K562 (cell line): ENCODE measurements at regions not wholly inside any gene's neighbourhood (a gene's known extent, or its start where the extent isn't known, plus 50 kb on each side); places are given as distances from the start of the nearest gene placed in this dataset.
A peak's percentile ranks its signal among the peaks of the same experiment; 100 is the strongest.

ENCODE experiments used
- CBX3 ChIP-seq, 2 experiments: IDR thresholded peaks; 1 replicate in 1 of 2; 2 replicates in 1 of 2; pipeline ENCODE4 v1.6.1; 2012; ENCODE audit warnings: inconsistent platforms in 2 of 2, low read length in 2 of 2, borderline replicate concordance in 1 of 2, control low read depth in 1 of 2
- CCAR2 ChIP-seq: fragments of 200-400 bp; formaldehyde crosslinking; IDR thresholded peaks from 2 replicates; pipeline ENCODE4 v1.6.1; 2017; ENCODE audit warnings: mild to moderate bottlenecking, low read depth, low read length
- HNRNPLL ChIP-seq: fragments of 200-400 bp; formaldehyde crosslinking; IDR thresholded peaks from 2 replicates; pipeline ENCODE4 v1.6.1; 2017; ENCODE audit warnings: low read length, low read depth, mild to moderate bottlenecking; ENCODE audit not compliant: poor library complexity, severe bottlenecking
- JUN ChIP-seq, 2 experiments: sonication (generic) in 1 of 2; formaldehyde crosslinking in 1 of 2; IDR thresholded peaks; 2 replicates each; pipeline versions ENCODE4 v1.6.1 to v1.8.0; 2012 to 2022; ENCODE audit warnings: borderline replicate concordance in 2 of 2, mild to moderate bottlenecking in 2 of 2, improper control_type of control experiment in 1 of 2, low read depth in 1 of 2, low read length in 1 of 2, missing genetic modification reagents in 1 of 2
- L3MBTL2 ChIP-seq: fragments of 450-650 bp; IDR thresholded peaks from 2 replicates; pipeline ENCODE4 v1.6.1; 2016; ENCODE audit warnings: mild to moderate bottlenecking, moderate library complexity
- NFE2 ChIP-seq: IDR thresholded peaks from 2 replicates; pipeline ENCODE4 v1.6.1; 2014; ENCODE audit warnings: antibody characterized with exemption, low read depth
- RHOXF2B ChIP-seq: fragments of 250-450 bp; sonication (Bioruptor Pico); conservative IDR thresholded peaks from 2 replicates; pipeline ENCODE4 v1.5.1; 2021
- SIN3B ChIP-seq: fragments of 450-650 bp; IDR thresholded peaks from 2 replicates; pipeline ENCODE4 v1.6.1; 2017; ENCODE audit warnings: low read depth, mild to moderate bottlenecking, moderate library complexity
- U2AF2 ChIP-seq: fragments of 200-400 bp; formaldehyde crosslinking; optimal IDR thresholded peaks from 2 replicates; pipeline ENCODE3; 2017; ENCODE audit warnings: low read depth, mild to moderate bottlenecking, low read length
- ZNF165 ChIP-seq: fragments of 250-450 bp; sonication (Bioruptor Pico); IDR thresholded peaks from 2 replicates; pipeline ENCODE4 v1.4.0; 2020; ENCODE audit warnings: borderline replicate concordance
- ZNF354B ChIP-seq: fragments of 250-450 bp; sonication (Bioruptor Pico); IDR thresholded peaks from 2 replicates; pipeline ENCODE4 v1.4.0; 2020
- ZNF551 ChIP-seq: fragments of 250-450 bp; sonication (Bioruptor Pico); IDR thresholded peaks from 2 replicates; pipeline ENCODE4 v1.5.0; 2021; ENCODE audit warnings: mild to moderate bottlenecking, moderate library complexity
- TF ChIP-seq, protein P1 (sequence below), 3 experiments: fragments of 200-800 bp in 1 of 3; fragments of 250-450 bp in 1 of 3; fragments of 450-650 bp in 1 of 3; sonication (Bioruptor Pico) in 1 of 3; sonication (Bioruptor generic) in 1 of 3; formaldehyde crosslinking in 1 of 3; IDR thresholded peaks; 2 replicates each; pipeline versions ENCODE4 v1.6.1 to v1.8.0; 2016 to 2022; ENCODE audit warnings: mild to moderate bottlenecking in 2 of 3, missing genetic modification characterization in 2 of 3, missing compliant biosample characterization in 1 of 3, moderate library complexity in 1 of 3
- TF ChIP-seq, protein P2 (sequence below): sonication (generic); formaldehyde crosslinking; IDR thresholded peaks from 2 replicates; pipeline ENCODE4 v1.5.0; 2020; ENCODE audit warnings: missing genetic modification reagents

DNA sequence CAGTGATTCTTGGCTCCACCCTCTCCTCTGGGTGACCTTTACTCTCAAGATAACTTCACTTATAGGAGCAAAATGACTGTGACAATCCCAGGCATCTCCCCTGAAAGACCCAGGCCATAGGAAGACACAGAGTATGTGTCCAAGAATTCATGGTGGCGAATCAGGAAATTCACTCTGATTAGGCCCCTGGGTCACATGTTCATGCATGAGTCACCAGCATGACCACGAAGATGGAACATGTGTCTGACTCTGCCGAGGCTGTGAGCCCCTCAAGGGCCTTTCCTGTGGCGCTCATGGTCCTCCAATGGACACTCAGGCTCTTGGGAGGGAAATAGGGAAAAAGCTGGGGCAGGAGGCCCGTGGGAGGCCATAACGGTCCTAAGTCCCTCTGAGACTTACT lies 74.0 kb upstream of the TEX51 start (continued):
- TF ChIP-seq, protein P1, sequence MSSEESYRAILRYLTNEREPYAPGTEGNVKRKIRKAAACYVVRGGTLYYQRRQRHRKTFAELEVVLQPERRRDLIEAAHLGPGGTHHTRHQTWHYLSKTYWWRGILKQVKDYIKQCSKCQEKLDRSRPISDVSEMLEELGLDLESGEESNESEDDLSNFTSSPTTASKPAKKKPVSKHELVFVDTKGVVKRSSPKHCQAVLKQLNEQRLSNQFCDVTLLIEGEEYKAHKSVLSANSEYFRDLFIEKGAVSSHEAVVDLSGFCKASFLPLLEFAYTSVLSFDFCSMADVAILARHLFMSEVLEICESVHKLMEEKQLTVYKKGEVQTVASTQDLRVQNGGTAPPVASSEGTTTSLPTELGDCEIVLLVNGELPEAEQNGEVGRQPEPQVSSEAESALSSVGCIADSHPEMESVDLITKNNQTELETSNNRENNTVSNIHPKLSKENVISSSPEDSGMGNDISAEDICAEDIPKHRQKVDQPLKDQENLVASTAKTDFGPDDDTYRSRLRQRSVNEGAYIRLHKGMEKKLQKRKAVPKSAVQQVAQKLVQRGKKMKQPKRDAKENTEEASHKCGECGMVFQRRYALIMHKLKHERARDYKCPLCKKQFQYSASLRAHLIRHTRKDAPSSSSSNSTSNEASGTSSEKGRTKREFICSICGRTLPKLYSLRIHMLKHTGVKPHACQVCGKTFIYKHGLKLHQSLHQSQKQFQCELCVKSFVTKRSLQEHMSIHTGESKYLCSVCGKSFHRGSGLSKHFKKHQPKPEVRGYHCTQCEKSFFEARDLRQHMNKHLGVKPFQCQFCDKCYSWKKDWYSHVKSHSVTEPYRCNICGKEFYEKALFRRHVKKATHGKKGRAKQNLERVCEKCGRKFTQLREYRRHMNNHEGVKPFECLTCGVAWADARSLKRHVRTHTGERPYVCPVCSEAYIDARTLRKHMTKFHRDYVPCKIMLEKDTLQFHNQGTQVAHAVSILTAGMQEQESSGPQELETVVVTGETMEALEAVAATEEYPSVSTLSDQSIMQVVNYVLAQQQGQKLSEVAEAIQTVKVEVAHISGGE (CRISPR knock-in tag; IDR thresholded peaks at IDR 0.05): no peak
- TF ChIP-seq, protein P2, sequence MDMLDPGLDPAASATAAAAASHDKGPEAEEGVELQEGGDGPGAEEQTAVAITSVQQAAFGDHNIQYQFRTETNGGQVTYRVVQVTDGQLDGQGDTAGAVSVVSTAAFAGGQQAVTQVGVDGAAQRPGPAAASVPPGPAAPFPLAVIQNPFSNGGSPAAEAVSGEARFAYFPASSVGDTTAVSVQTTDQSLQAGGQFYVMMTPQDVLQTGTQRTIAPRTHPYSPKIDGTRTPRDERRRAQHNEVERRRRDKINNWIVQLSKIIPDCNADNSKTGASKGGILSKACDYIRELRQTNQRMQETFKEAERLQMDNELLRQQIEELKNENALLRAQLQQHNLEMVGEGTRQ (CRISPR knock-in tag): peak; percentile 77
- TF ChIP-seq L3MBTL2 (peak; percentile 96), NFE2 (no peak), CCAR2 (no peak), HNRNPLL (no peak), ZNF354B (CRISPR knock-in tag) (no peak), ZNF551 (no peak), ZNF165 (CRISPR knock-in tag) (no peak), CBX3 (IDR thresholded peaks at IDR 0.05; ENCODE audit: borderline replicate concordance in 1 of 2, low read length in 2 of 2) (0 out of 3 replicates have a peak, but pooled peaks of 1 of the 2 experiments have one; percentile 46), JUN (IDR thresholded peaks at IDR 0.05; ENCODE audit: borderline replicate concordance, low read depth, low read length) (peak; percentile 33; the same call in 1 of the 2 replicates), JUN (CRISPR knock-in tag; IDR thresholded peaks at IDR 0.05; ENCODE audit: borderline replicate concordance) (no peak), SIN3B (no peak), U2AF2 (no peak), RHOXF2B (CRISPR knock-in tag) (no peak)
